NB4 (cell line): ENCODE measurements at regions not wholly inside any gene's neighbourhood (a gene's known extent, or its start where the extent isn't known, plus 50 kb on each side); places are given as distances from the start of the nearest gene placed in this dataset.

Experiments used
- POLR2A ChIP-seq: IDR thresholded peaks from 2 replicates; pipeline ENCODE4 v1.6.1; 2011; ENCODE audit warnings: mild to moderate bottlenecking; ENCODE audit not compliant: insufficient read length; ENCODE audit errors: extremely low read depth
- TF ChIP-seq, protein P1 (sequence below): IDR thresholded peaks from one replicate; pipeline ENCODE4 v1.5.1; 2012; ENCODE audit warnings: low read depth, low read length

DNA sequence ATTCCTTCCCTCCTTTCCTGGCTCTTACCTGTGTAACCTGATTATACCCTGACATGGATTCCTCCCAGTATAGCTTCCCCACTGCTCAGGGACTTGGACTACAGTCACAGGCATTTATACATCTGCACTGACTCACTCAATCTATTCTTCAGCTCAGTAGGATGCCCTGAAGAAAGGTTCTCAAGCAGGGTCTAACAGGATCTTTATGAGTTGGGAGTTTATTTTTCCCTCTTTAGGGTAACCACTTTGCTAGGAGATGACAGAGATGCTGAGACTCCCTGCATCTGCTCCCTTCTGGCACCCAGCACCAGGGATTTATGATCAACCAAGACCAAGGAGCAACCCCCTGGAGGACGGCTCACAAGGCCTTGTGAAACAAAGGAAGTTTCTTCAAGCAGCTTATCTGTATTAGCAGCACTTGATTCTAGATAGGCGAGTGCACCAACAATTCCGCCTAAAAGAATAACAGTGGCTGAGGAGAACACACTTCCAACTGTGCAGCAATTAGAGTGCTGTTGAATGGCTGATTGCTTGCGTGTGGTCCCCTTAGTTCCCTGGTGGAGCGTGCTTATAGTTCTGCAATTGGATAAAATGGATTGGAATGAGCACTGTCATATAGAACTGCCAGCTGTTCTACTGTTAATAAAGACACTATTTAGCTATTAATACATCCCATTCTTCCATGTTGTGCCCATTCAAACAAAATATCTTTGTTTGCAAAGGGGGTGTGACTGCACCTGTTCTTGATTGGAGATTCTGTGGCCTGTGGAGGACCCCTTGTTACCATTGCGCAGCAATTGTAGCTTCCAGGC is 482.6 kb downstream of the ZNF608 start:
- TF ChIP-seq, protein P1, sequence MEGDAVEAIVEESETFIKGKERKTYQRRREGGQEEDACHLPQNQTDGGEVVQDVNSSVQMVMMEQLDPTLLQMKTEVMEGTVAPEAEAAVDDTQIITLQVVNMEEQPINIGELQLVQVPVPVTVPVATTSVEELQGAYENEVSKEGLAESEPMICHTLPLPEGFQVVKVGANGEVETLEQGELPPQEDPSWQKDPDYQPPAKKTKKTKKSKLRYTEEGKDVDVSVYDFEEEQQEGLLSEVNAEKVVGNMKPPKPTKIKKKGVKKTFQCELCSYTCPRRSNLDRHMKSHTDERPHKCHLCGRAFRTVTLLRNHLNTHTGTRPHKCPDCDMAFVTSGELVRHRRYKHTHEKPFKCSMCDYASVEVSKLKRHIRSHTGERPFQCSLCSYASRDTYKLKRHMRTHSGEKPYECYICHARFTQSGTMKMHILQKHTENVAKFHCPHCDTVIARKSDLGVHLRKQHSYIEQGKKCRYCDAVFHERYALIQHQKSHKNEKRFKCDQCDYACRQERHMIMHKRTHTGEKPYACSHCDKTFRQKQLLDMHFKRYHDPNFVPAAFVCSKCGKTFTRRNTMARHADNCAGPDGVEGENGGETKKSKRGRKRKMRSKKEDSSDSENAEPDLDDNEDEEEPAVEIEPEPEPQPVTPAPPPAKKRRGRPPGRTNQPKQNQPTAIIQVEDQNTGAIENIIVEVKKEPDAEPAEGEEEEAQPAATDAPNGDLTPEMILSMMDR, result no peak
- TF ChIP-seq POLR2A, result no peak
